ENCODE measurements at regions not wholly inside any gene's neighbourhood (a gene's known extent, or its start where the extent isn't known, plus 50 kb on each side); places are given as distances from the start of the nearest gene placed in this dataset.

- TF ChIP-seq CTCF (IDR thresholded peaks at IDR 0.05), result no peak
- no peak for TF ChIP-seq ZFX (IDR thresholded peaks at IDR 0.05; ENCODE audit: borderline replicate concordance)
Measured at GRCh38 chr14:96676166-96676565, 121.0 kb upstream of the VRK1 start.

Measured in 22Rv1 (cell line).